SK-N-SH (cell line): ENCODE measurements at regions not wholly inside any gene's neighbourhood (a gene's known extent, or its start where the extent isn't known, plus 50 kb on each side); places are given as distances from the start of the nearest gene placed in this dataset.

ENCODE experiments used
- CTCF ChIA-PET: fragments of 300-600, 350-600 bp; formaldehyde crosslinking; extraction: SDS; loops from one replicate; lab custom pipeline; 2021; lab: Yijun Ruan, JAX
- POLR2A ChIA-PET: fragments of 350-600 bp; sonication (Branson Sonifier 250); formaldehyde crosslinking; extraction: SDS; loops from one replicate; lab custom pipeline; 2020; ENCODE audit warnings: antibody characterized with exemption, inconsistent platforms; lab: Yijun Ruan, JAX
- DNase-seq: peaks from one replicate; pipeline ENCODE4 v3.0.0; 2012
- H2AFZ ChIP-seq: fragments of 200-600 bp; sonication (generic); 2 replicates; pipeline ENCODE4 v1.8.1; 2016; ENCODE audit warnings: antibody characterized with exemption, mild to moderate bottlenecking, low read depth
- H3F3A ChIP-seq: fragments of 200-600 bp; sonication (generic); replicated peaks from 2 replicates; pipeline ENCODE3; 2016; ENCODE audit warnings: antibody characterized with exemption, mild to moderate bottlenecking; ENCODE audit not compliant: insufficient read depth
- H3K27ac ChIP-seq, 2 experiments: fragments of 200-500 bp in 1 of 2; fragments of 200-600 bp in 1 of 2; sonication (Bioruptor generic) in 1 of 2; sonication (generic), shearing (Covaris generic) in 1 of 2; 2 replicates each; pipeline versions ENCODE4 v1.5.1 to v1.6.1; 2014 to 2016; ENCODE audit warnings: low read depth in 2 of 2, inconsistent platforms in 1 of 2, low read length in 1 of 2, mild to moderate bottlenecking in 1 of 2, mixed read lengths in 1 of 2
- H3K27me3 ChIP-seq: fragments of 200-600 bp; sonication (generic), shearing (Covaris generic); 2 replicates; pipeline ENCODE4 v1.6.1; 2016; ENCODE audit warnings: mixed run types; ENCODE audit not compliant: insufficient read depth
- H3K36me3 ChIP-seq, 2 experiments: fragments of 200-500 bp in 1 of 2; fragments of 200-600 bp in 1 of 2; sonication (Bioruptor generic) in 1 of 2; sonication (generic) in 1 of 2; replicated peaks in 1 of 2; 2 replicates each; pipeline versions ENCODE3 to v1.5.1; 2014 to 2016; ENCODE audit warnings: low read length in 1 of 2, mild to moderate bottlenecking in 1 of 2; ENCODE audit not compliant: insufficient read depth in 2 of 2, control insufficient read depth in 1 of 2
- H3K4me1 ChIP-seq, 2 experiments: fragments of 200-500 bp in 1 of 2; fragments of 200-600 bp in 1 of 2; sonication (Bioruptor generic) in 1 of 2; sonication (generic), shearing (Covaris generic) in 1 of 2; 2 replicates each; pipeline versions ENCODE4 v1.5.1 to v1.6.1; 2014 to 2016; ENCODE audit warnings: low read depth in 1 of 2, low read length in 1 of 2, mixed run types in 1 of 2; ENCODE audit not compliant: insufficient read depth in 2 of 2, control insufficient read depth in 1 of 2
- H3K4me2 ChIP-seq: fragments of 200-600 bp; sonication (generic), shearing (Covaris generic); 2 replicates; pipeline ENCODE4 v1.6.1; 2017; ENCODE audit warnings: mixed run types
- H3K4me3 ChIP-seq, 2 experiments: fragments of 200-500 bp in 1 of 2; fragments of 200-600 bp in 1 of 2; sonication (Bioruptor generic) in 1 of 2; sonication (generic), shearing (Covaris generic) in 1 of 2; 2 replicates each; pipeline versions ENCODE4 v1.5.1 to v1.8.1; 2014 to 2016; ENCODE audit warnings: low read depth in 2 of 2, inconsistent platforms in 1 of 2, low read length in 1 of 2, mild to moderate bottlenecking in 1 of 2, mixed read lengths in 1 of 2, moderate library complexity in 1 of 2
- H3K79me2 ChIP-seq: fragments of 200-600 bp; sonication (generic); 2 replicates; pipeline ENCODE4 v1.8.1; 2017; ENCODE audit warnings: mild to moderate bottlenecking; ENCODE audit not compliant: insufficient read depth
- H3K9ac ChIP-seq: fragments of 200-600 bp; sonication (generic); 2 replicates; pipeline ENCODE4 v1.6.1; 2017; ENCODE audit warnings: mixed run types
- H3K9me2 ChIP-seq: fragments of 200-600 bp; sonication (generic); 2 replicates; pipeline ENCODE4 v1.6.1; 2017; ENCODE audit warnings: mixed run types
- H3K9me3 ChIP-seq: fragments of 200-600 bp; sonication (generic); 2 replicates; pipeline ENCODE4 v1.6.1; 2017; ENCODE audit warnings: mixed run types, mild to moderate bottlenecking, moderate library complexity
- H4K20me1 ChIP-seq: fragments of 200-600 bp; sonication (generic); 2 replicates; pipeline ENCODE4 v1.6.1; 2017; ENCODE audit warnings: mild to moderate bottlenecking, mixed run types; ENCODE audit not compliant: insufficient read depth
- CHD2 ChIP-seq: fragments of 150-350 bp; IDR thresholded peaks from 2 replicates; pipeline ENCODE4 v1.6.1; 2018; ENCODE audit warnings: low read length; ENCODE audit not compliant: partially characterized antibody
- ELF1 ChIP-seq: IDR thresholded peaks from 2 replicates; pipeline ENCODE4 v1.4.0; 2012
- EZH2phosphoT487 ChIP-seq: fragments of 200-600 bp; sonication (generic); IDR thresholded peaks from 2 replicates; pipeline ENCODE4 v1.6.1; 2017; ENCODE audit warnings: low read depth, mixed run types, mild to moderate bottlenecking, antibody characterized with exemption, moderate library complexity, borderline replicate concordance
- FOSL2 ChIP-seq: IDR thresholded peaks from 2 replicates; pipeline ENCODE4 v1.4.0; 2012; ENCODE audit warnings: low read depth, mild to moderate bottlenecking, moderate library complexity, borderline replicate concordance
- FOXJ3 ChIP-seq: sonication (generic); formaldehyde crosslinking; IDR thresholded peaks from 2 replicates; pipeline ENCODE4 v1.5.1; 2020; ENCODE audit warnings: mild to moderate bottlenecking, missing genetic modification reagents
- PBX3 ChIP-seq: IDR thresholded peaks from 2 replicates; pipeline ENCODE4; 2012
- RCOR1 ChIP-seq: fragments of 150-350 bp; IDR thresholded peaks from 2 replicates; pipeline ENCODE4 v1.6.1; 2017; ENCODE audit warnings: antibody characterized with exemption, low read length
- REST ChIP-seq: IDR thresholded peaks from 2 replicates; pipeline ENCODE4 v1.6.1; 2012; ENCODE audit warnings: mild to moderate bottlenecking, low read depth, low read length, moderate library complexity
- TAF1 ChIP-seq: IDR thresholded peaks from 2 replicates; pipeline ENCODE4 v1.6.1; 2012; ENCODE audit warnings: low read depth, mild to moderate bottlenecking, low read length, moderate library complexity, borderline replicate concordance
- ZBTB33 ChIP-seq: IDR thresholded peaks from 2 replicates; pipeline ENCODE4 v1.4.0; 2012; ENCODE audit warnings: low read depth, borderline replicate concordance
- WGBS: methylation state at CpG from one replicate; pipeline ENCODE4 v1.1.6; 2017; ENCODE audit warnings: low lambda C conversion rate; 5-methylcytosine and 5-hydroxymethylcytosine counted together

GRCh38 chr20:24831232-24831631 is 117.8 kb upstream of the CST7 start:
- no peak for DNase-seq
- Histone ChIP-seq H3K9me3 (no peaks in the 10 kb centered on the region), H2AFZ (no peak overlapping the region), H3K9me2 (no peaks in the 10 kb centered on the region), H3K27me3 (no peaks in the 10 kb centered on the region; the same call in 1 of the 2 replicates), H3K36me3 (no peaks in the 10 kb centered on the region), H3K4me1 (no peaks in the 10 kb centered on the region), H3K4me3 (no peak overlapping the region), H3F3A (no peaks in the 10 kb centered on the region), H3K79me2 (no peaks in the 10 kb centered on the region), H4K20me1 (no peaks in the 10 kb centered on the region), H3K9ac (no peak overlapping the region), H3K4me2 (no peak overlapping the region), H3K27ac (no peak overlapping the region)
- TF ChIP-seq ZBTB33 (no peak), REST (no peak)
- POLR2A ChIA-PET = no interaction called here
- CTCF ChIA-PET = no interaction called here
- WGBS = 56% methylated on average over 1 of the region's 1 CpG

GRCh38 chr20:24832518-24832917 is 116.6 kb upstream of the CST7 start:
- TF ChIP-seq EZH2phosphoT487 (no peak), TAF1 (no peak), RCOR1 (no peak), CHD2 (no peak), FOSL2 (no peak), ELF1 (no peak), PBX3 (no peak), FOXJ3 (no peak)
- H3K9ac ChIP-seq = no peak overlapping the region
- no peaks in the 10 kb centered on the region for H3K4me1 ChIP-seq
- H3K79me2 ChIP-seq = no peaks in the 10 kb centered on the region
- H3K4me2 ChIP-seq = no peak overlapping the region
- H3K9me3 ChIP-seq = no peaks in the 10 kb centered on the region
- H3F3A ChIP-seq = peaks cover 1% of the 10 kb centered on the region
- no peaks in the 10 kb centered on the region; the same call in 1 of the 2 replicates for H3K27me3 ChIP-seq
- DNase-seq = no peak
- no peak overlapping the region for H2AFZ ChIP-seq
- H3K36me3 ChIP-seq = no peaks in the 10 kb centered on the region
- 37% methylated on average over 5 of the region's 6 CpGs for WGBS
- ChIA-PET POLR2A (no interaction called here), CTCF (no interaction called here)
- no peak overlapping the region for H3K4me3 ChIP-seq
- H3K9me2 ChIP-seq = no peaks in the 10 kb centered on the region
- no peak overlapping the region for H3K27ac ChIP-seq
- H4K20me1 ChIP-seq = no peaks in the 10 kb centered on the region
